C4-2B (cell line): ENCODE measurements at regions not wholly inside any gene's neighbourhood (a gene's known extent, or its start where the extent isn't known, plus 50 kb on each side); places are given as distances from the start of the nearest gene placed in this dataset.

ENCODE experiments used
- CTCF ChIP-seq: fragments of 450-650 bp; conservative IDR thresholded peaks from 2 replicates; pipeline ENCODE4 v1.5.1; 2017; ENCODE audit warnings: mild to moderate bottlenecking
- ZFX ChIP-seq: fragments of 450-650 bp; IDR thresholded peaks from 2 replicates; pipeline ENCODE4 v1.6.1; 2017

- TF ChIP-seq CTCF (no peak), ZFX (no peak)
Measured at GRCh38 chr9:115533511-115533910, 415.6 kb upstream of the TNC start.
